ENCODE measurements at regions not wholly inside any gene's neighbourhood (a gene's known extent, or its start where the extent isn't known, plus 50 kb on each side); places are given as distances from the start of the nearest gene placed in this dataset.

GRCh38 chr1:62962014-62962812, 178.3 kb downstream of the ATG4C start:
- Histone ChIP-seq H3K4me3 (ENCODE audit: control insufficient read depth in 2 of 3, extremely low read depth in 1 of 3, insufficient read depth in 2 of 3, low read depth in 1 of 3, low read length in 3 of 3) (no peak overlapping the region), H4K20me1 (ENCODE audit: control insufficient read depth, extremely low read depth, insufficient read depth, low read length) (no peaks in the 10 kb centered on the region), H3K79me2 (ENCODE audit: control insufficient read depth, insufficient read depth, low read length) (no peaks in the 10 kb centered on the region), H3K9me1 (ENCODE audit: control insufficient read depth, extremely low read depth, insufficient read depth, low read length) (no peaks in the 10 kb centered on the region), H2AFZ (ENCODE audit: control insufficient read depth, low read length) (no peak overlapping the region), H3K4me2 (ENCODE audit: control insufficient read depth, extremely low read depth, insufficient read depth, low read depth, low read length) (no peak overlapping the region), H3K4me1 (ENCODE audit: control insufficient read depth, extremely low read depth, insufficient read depth, low read length) (no peaks in the 10 kb centered on the region), H3K36me3 (ENCODE audit: control insufficient read depth in 2 of 2, extremely low read depth in 1 of 2, insufficient read depth in 2 of 2, low read length in 2 of 2) (no peaks in the 10 kb centered on the region), H3K9me3 (ENCODE audit: control insufficient read depth, low read depth, low read length) (no peaks in the 10 kb centered on the region), H3K9ac (ENCODE audit: control insufficient read depth, extremely low read depth, insufficient read depth, low read length) (no peak overlapping the region), H3K27me3 (ENCODE audit: control insufficient read depth, extremely low read depth, insufficient read depth, low read length) (no peaks in the 10 kb centered on the region), H3K27ac (ENCODE audit: control insufficient read depth, insufficient read depth, low read length) (no peak overlapping the region)
- TF ChIP-seq CTCF (optimal IDR thresholded peaks at IDR 0.05 in 1 of 3, IDR thresholded peaks at IDR 0.05 in 1 of 3, conservative IDR thresholded peaks at IDR 0.05 in 1 of 3; ENCODE audit: extremely low read depth in 1 of 3, insufficient read depth in 2 of 3, low read length in 3 of 3) (no peak), EZH2 (IDR thresholded peaks at IDR 0.05; ENCODE audit: low read length) (no peak)
- FAIRE-seq, result no peak
- dilution Hi-C loops (cut with MboI; ENCODE audit: extremely low pct_ligation_motif_present, low sequenced_read_pairs), result no loop called here
- no peak for DNase-seq (ENCODE audit: low read depth, low spot score)

GRCh38 chr1:62962901-62963776, 179.2 kb downstream of the ATG4C start:
- H3K27me3 ChIP-seq (ENCODE audit: control insufficient read depth, extremely low read depth, insufficient read depth, low read length), result no peaks in the 10 kb centered on the region
- no peak overlapping the region for H3K4me2 ChIP-seq (ENCODE audit: control insufficient read depth, extremely low read depth, insufficient read depth, low read depth, low read length)
- H3K4me3 ChIP-seq (ENCODE audit: control insufficient read depth in 2 of 3, extremely low read depth in 1 of 3, insufficient read depth in 2 of 3, low read depth in 1 of 3, low read length in 3 of 3), result no peak overlapping the region
- DNase-seq (ENCODE audit: low read depth, low spot score) (no peak), FAIRE-seq (no peak)
- no peak overlapping the region for H2AFZ ChIP-seq (ENCODE audit: control insufficient read depth, low read length)
- H3K36me3 ChIP-seq (ENCODE audit: control insufficient read depth in 2 of 2, extremely low read depth in 1 of 2, insufficient read depth in 2 of 2, low read length in 2 of 2), result no peaks in the 10 kb centered on the region
- dilution Hi-C loops (cut with MboI; ENCODE audit: extremely low pct_ligation_motif_present, low sequenced_read_pairs), result no loop called here
- TF ChIP-seq EZH2 (IDR thresholded peaks at IDR 0.05; ENCODE audit: low read length) (no peak), CTCF (optimal IDR thresholded peaks at IDR 0.05 in 1 of 3, IDR thresholded peaks at IDR 0.05 in 1 of 3, conservative IDR thresholded peaks at IDR 0.05 in 1 of 3; ENCODE audit: extremely low read depth in 1 of 3, insufficient read depth in 2 of 3, low read length in 3 of 3) (peak; percentile 57 to 84 (median 79))
- H3K9me1 ChIP-seq (ENCODE audit: control insufficient read depth, extremely low read depth, insufficient read depth, low read length), result no peaks in the 10 kb centered on the region
- no peaks in the 10 kb centered on the region for H4K20me1 ChIP-seq (ENCODE audit: control insufficient read depth, extremely low read depth, insufficient read depth, low read length)
- no peak overlapping the region for H3K27ac ChIP-seq (ENCODE audit: control insufficient read depth, insufficient read depth, low read length)
- no peak overlapping the region for H3K9ac ChIP-seq (ENCODE audit: control insufficient read depth, extremely low read depth, insufficient read depth, low read length)
- H3K9me3 ChIP-seq (ENCODE audit: control insufficient read depth, low read depth, low read length), result no peaks in the 10 kb centered on the region
- H3K4me1 ChIP-seq (ENCODE audit: control insufficient read depth, extremely low read depth, insufficient read depth, low read length), result no peaks in the 10 kb centered on the region
- H3K79me2 ChIP-seq (ENCODE audit: control insufficient read depth, insufficient read depth, low read length), result no peaks in the 10 kb centered on the region

Measured in keratinocyte (primary cell).